ENCODE measurements at regions not wholly inside any gene's neighbourhood (a gene's known extent, or its start where the extent isn't known, plus 50 kb on each side); places are given as distances from the start of the nearest gene placed in this dataset.

- no peak for TF ChIP-seq POLR2AphosphoS5 (IDR thresholded peaks at IDR 0.05; ENCODE audit: borderline replicate concordance, low read depth, low read length)
- TF ChIP-seq EZH2 (IDR thresholded peaks at IDR 0.05) = no peak
These were observed 348.8 kb downstream of the GASK1B start for GRCh38 chr4:157824021-157824420.

Data from SK-N-MC (cell line).